HuH-7 (cell line): ENCODE measurements at regions not wholly inside any gene's neighbourhood (a gene's known extent, or its start where the extent isn't known, plus 50 kb on each side); places are given as distances from the start of the nearest gene placed in this dataset.

ENCODE experiments used
- DNase-seq: peaks from one replicate; pipeline ENCODE4 v3.0.0; 2011; ENCODE audit warnings: low spot score

DNA sequence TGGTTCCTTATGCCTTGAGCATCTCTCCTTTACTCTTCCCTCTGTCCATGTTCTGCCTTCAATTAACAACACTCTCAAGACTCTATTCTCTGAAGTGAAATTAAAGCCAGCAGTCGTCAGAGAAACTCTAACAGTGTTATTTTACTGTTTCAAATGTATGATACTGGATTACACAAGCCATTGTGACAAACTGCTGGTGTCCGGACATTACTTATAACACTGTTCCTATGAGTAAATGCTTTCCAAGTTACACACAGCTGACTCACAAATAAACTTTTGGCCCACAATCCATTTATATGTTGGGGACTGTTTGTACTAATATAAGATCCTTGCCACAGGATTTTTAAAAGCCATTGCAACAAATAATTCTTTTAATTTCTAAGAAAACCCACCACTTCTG, 63.2 kb upstream of the GHR start:
- DNase-seq: no peak

GRCh38 chr5:42360616-42361314, 62.5 kb upstream of the GHR start:
- no peak for DNase-seq

DNA sequence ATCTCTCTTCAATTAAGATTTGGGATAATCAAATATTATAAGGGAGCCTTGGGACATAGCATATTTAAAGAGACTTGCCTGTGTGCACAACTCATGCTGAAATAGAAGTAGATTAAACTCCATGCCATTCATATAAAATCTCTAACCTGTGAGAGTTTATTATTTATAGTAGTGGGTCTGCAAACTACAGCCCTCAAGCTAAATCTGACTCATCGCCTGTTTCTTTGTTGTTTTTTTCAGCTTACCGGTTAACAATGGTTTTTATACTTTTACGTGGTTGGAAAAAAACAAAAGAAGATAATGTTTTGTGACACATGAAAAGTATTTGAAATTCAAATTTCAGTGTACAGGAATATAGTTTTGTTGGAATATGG, 61.9 kb upstream of the GHR start:
- DNase-seq: no peak

GRCh38 chr5:42366051-42366450, 57.2 kb upstream of the GHR start:
- no peak for DNase-seq
